Glutamatergic neuron (in vitro differentiated cells): ENCODE measurements at regions not wholly inside any gene's neighbourhood (a gene's known extent, or its start where the extent isn't known, plus 50 kb on each side); places are given as distances from the start of the nearest gene placed in this dataset.

ENCODE experiments used
- DNase-seq: peaks from one replicate; pipeline ENCODE4 v3.0.0; 2022
- H3K27ac Mint-ChIP-seq: one replicate; pipeline ENCODE4 v1.8.0; 2020; ENCODE audit warnings: mild to moderate bottlenecking, mixed read lengths, inconsistent platforms; ENCODE audit not compliant: unreplicated experiment
- H3K27me3 Mint-ChIP-seq: one replicate; pipeline ENCODE4 v1.8.0; 2020; ENCODE audit warnings: mild to moderate bottlenecking, moderate library complexity, mixed read lengths, inconsistent platforms; ENCODE audit not compliant: unreplicated experiment
- H3K36me3 Mint-ChIP-seq: one replicate; pipeline ENCODE4 v1.8.0; 2020; ENCODE audit warnings: mild to moderate bottlenecking, mixed read lengths, inconsistent platforms; ENCODE audit not compliant: unreplicated experiment
- H3K4me1 Mint-ChIP-seq: one replicate; pipeline ENCODE4 v1.8.0; 2020; ENCODE audit warnings: mild to moderate bottlenecking, low read depth, mixed read lengths, inconsistent platforms; ENCODE audit not compliant: unreplicated experiment
- H3K4me3 Mint-ChIP-seq: one replicate; pipeline ENCODE4 v1.8.0; 2020; ENCODE audit warnings: mild to moderate bottlenecking, mixed read lengths, inconsistent platforms; ENCODE audit not compliant: unreplicated experiment
- H3K9me3 Mint-ChIP-seq: one replicate; pipeline ENCODE4 v1.8.0; 2020; ENCODE audit warnings: mild to moderate bottlenecking, moderate library complexity, mixed read lengths, inconsistent platforms; ENCODE audit not compliant: unreplicated experiment
- CTCF ChIP-seq: fragments of 200-600 bp; sonication (generic); IDR thresholded peaks from one replicate; pipeline ENCODE4 v1.5.0; 2021; ENCODE audit not compliant: partially characterized antibody, unreplicated experiment

GRCh38 chr12:90030726-90031125, 322.1 kb upstream of the ATP2B1 start:
- no peak for TF ChIP-seq CTCF
- Mint-ChIP-seq H3K36me3 (no peaks in the 10 kb centered on the region), H3K4me3 (no peak overlapping the region), H3K27ac (no peak overlapping the region), H3K4me1 (no peaks in the 10 kb centered on the region), H3K27me3 (no peaks in the 10 kb centered on the region), H3K9me3 (no peaks in the 10 kb centered on the region)
- DNase-seq = no peak

GRCh38 chr12:90029317-90029716, 320.7 kb upstream of the ATP2B1 start:
- no peaks in the 10 kb centered on the region for H3K4me1 Mint-ChIP-seq
- H3K36me3 Mint-ChIP-seq = no peaks in the 10 kb centered on the region

GRCh38 chr12:90028635-90029051, 320.0 kb upstream of the ATP2B1 start:
- H3K27me3 Mint-ChIP-seq = no peaks in the 10 kb centered on the region
- H3K36me3 Mint-ChIP-seq = no peaks in the 10 kb centered on the region
- H3K9me3 Mint-ChIP-seq = no peaks in the 10 kb centered on the region
- H3K4me3 Mint-ChIP-seq = no peak overlapping the region
- H3K4me1 Mint-ChIP-seq = no peaks in the 10 kb centered on the region
- H3K27ac Mint-ChIP-seq = no peak overlapping the region
- DNase-seq = no peak
- TF ChIP-seq CTCF = no peak

More at GRCh38 chr12:90029317-90029716, 320.7 kb upstream of the ATP2B1 start:
- no peak for DNase-seq
- no peak overlapping the region for H3K4me3 Mint-ChIP-seq
- TF ChIP-seq CTCF = no peak
- H3K27me3 Mint-ChIP-seq = no peaks in the 10 kb centered on the region
- no peak overlapping the region for H3K27ac Mint-ChIP-seq
- H3K9me3 Mint-ChIP-seq = no peaks in the 10 kb centered on the region

- Mint-ChIP-seq H3K4me1 (no peaks in the 10 kb centered on the region), H3K9me3 (no peaks in the 10 kb centered on the region), H3K36me3 (no peaks in the 10 kb centered on the region), H3K27me3 (peaks cover 2% of the 10 kb centered on the region), H3K4me3 (no peak overlapping the region), H3K27ac (no peak overlapping the region)
- DNase-seq = no peak
- TF ChIP-seq CTCF = no peak
Observed at GRCh38 chr12:90027889-90028634, 319.4 kb upstream of the ATP2B1 start.

GRCh38 chr12:90027041-90027440, 318.4 kb upstream of the ATP2B1 start:
- Mint-ChIP-seq H3K4me3 (no peak overlapping the region), H3K27ac (no peak overlapping the region), H3K27me3 (peaks cover 2% of the 10 kb centered on the region), H3K4me1 (no peaks in the 10 kb centered on the region), H3K36me3 (no peaks in the 10 kb centered on the region), H3K9me3 (no peaks in the 10 kb centered on the region)
- DNase-seq = no peak
- TF ChIP-seq CTCF = no peak
